WTC11 (cell line): ENCODE measurements at regions not wholly inside any gene's neighbourhood (a gene's known extent, or its start where the extent isn't known, plus 50 kb on each side); places are given as distances from the start of the nearest gene placed in this dataset.

Experiments used
- FOXK1 ChIP-seq: sonication (generic); formaldehyde crosslinking; IDR thresholded peaks from 2 replicates; pipeline ENCODE4 v1.8.0; 2022; ENCODE audit warnings: mild to moderate bottlenecking, moderate library complexity, missing genetic modification reagents
- TCF7 ChIP-seq: sonication (generic); formaldehyde crosslinking; IDR thresholded peaks from 2 replicates; pipeline ENCODE4 v1.8.0; 2022; ENCODE audit warnings: mild to moderate bottlenecking, low read depth, missing genetic modification reagents, moderate library complexity
- ZNF121 ChIP-seq: sonication (generic); formaldehyde crosslinking; IDR thresholded peaks from 2 replicates; pipeline ENCODE4 v1.8.0; 2023; ENCODE audit warnings: missing genetic modification reagents
- TF ChIP-seq, protein P1 (sequence below): fragments of 200-600 bp; IDR thresholded peaks from 2 replicates; pipeline ENCODE4 v1.8.0; 2022; ENCODE audit warnings: antibody characterized with exemption
- TF ChIP-seq, protein P2 (sequence below): sonication (generic); formaldehyde crosslinking; IDR thresholded peaks from 2 replicates; pipeline ENCODE4 v1.8.1; 2022; ENCODE audit warnings: low read depth, missing genetic modification reagents, borderline replicate concordance

DNA sequence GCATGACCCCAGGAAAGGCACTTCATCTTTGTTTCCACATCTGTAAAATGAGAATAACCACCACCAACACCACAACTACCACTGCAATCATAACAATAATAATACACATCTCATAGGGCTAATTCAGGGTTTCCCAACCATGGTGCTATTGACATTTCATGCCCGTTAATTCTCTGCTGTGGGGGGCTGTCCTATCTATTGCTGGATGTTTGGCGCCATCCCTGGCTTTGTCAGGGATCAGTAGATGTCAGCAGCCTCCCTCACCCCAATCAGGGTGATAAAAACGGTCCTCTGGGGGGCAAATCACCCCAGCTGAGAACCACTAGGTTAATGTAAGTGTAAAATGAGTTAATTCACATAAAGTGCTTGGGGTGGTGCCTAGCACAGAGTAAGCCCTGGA is 145.8 kb downstream of the EMX2 start:
- TF ChIP-seq ZNF121 (CRISPR knock-in tag) (no peak), FOXK1 (CRISPR knock-in tag) (no peak), TCF7 (no peak)
- TF ChIP-seq, protein P1, sequence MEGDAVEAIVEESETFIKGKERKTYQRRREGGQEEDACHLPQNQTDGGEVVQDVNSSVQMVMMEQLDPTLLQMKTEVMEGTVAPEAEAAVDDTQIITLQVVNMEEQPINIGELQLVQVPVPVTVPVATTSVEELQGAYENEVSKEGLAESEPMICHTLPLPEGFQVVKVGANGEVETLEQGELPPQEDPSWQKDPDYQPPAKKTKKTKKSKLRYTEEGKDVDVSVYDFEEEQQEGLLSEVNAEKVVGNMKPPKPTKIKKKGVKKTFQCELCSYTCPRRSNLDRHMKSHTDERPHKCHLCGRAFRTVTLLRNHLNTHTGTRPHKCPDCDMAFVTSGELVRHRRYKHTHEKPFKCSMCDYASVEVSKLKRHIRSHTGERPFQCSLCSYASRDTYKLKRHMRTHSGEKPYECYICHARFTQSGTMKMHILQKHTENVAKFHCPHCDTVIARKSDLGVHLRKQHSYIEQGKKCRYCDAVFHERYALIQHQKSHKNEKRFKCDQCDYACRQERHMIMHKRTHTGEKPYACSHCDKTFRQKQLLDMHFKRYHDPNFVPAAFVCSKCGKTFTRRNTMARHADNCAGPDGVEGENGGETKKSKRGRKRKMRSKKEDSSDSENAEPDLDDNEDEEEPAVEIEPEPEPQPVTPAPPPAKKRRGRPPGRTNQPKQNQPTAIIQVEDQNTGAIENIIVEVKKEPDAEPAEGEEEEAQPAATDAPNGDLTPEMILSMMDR: no peak
- TF ChIP-seq, protein P2, sequence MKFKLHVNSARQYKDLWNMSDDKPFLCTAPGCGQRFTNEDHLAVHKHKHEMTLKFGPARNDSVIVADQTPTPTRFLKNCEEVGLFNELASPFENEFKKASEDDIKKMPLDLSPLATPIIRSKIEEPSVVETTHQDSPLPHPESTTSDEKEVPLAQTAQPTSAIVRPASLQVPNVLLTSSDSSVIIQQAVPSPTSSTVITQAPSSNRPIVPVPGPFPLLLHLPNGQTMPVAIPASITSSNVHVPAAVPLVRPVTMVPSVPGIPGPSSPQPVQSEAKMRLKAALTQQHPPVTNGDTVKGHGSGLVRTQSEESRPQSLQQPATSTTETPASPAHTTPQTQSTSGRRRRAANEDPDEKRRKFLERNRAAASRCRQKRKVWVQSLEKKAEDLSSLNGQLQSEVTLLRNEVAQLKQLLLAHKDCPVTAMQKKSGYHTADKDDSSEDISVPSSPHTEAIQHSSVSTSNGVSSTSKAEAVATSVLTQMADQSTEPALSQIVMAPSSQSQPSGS (CRISPR knock-in tag): no peak
